Erythroblast (primary cell): ENCODE measurements at regions not wholly inside any gene's neighbourhood (a gene's known extent, or its start where the extent isn't known, plus 50 kb on each side); places are given as distances from the start of the nearest gene placed in this dataset.

Experiments
- GATA1 ChIP-seq: IDR thresholded peaks from 2 replicates; pipeline ENCODE4 v1.6.1; 2011; ENCODE audit warnings: low read depth, mild to moderate bottlenecking, control low read depth, low read length, moderate library complexity
- POLR2A ChIP-seq: IDR thresholded peaks from 2 replicates; pipeline ENCODE4 v1.6.1; 2011; ENCODE audit warnings: mild to moderate bottlenecking, low read length

GRCh38 chr1:191483988-191484387 is 674.3 kb upstream of the RGS18 start:
- TF ChIP-seq POLR2A = no peak
- no peak for TF ChIP-seq GATA1
